OCI-LY7 (cell line): ENCODE measurements at regions not wholly inside any gene's neighbourhood (a gene's known extent, or its start where the extent isn't known, plus 50 kb on each side); places are given as distances from the start of the nearest gene placed in this dataset.

Source experiments
- EZH2phosphoT487 ChIP-seq: fragments of 200-600 bp; sonication (generic); IDR thresholded peaks from 2 replicates; pipeline ENCODE4 v1.6.1; 2018; ENCODE audit warnings: low read depth, borderline replicate concordance, mild to moderate bottlenecking, mixed run types, antibody characterized with exemption, low read length, moderate library complexity, mixed read lengths
- TF ChIP-seq, protein P1 (sequence below): fragments of 200-600 bp; sonication (generic); conservative IDR thresholded peaks from 2 replicates; pipeline ENCODE4 v1.5.1; 2014; ENCODE audit warnings: mild to moderate bottlenecking, antibody characterized with exemption, low read length, moderate library complexity, mixed read lengths

DNA sequence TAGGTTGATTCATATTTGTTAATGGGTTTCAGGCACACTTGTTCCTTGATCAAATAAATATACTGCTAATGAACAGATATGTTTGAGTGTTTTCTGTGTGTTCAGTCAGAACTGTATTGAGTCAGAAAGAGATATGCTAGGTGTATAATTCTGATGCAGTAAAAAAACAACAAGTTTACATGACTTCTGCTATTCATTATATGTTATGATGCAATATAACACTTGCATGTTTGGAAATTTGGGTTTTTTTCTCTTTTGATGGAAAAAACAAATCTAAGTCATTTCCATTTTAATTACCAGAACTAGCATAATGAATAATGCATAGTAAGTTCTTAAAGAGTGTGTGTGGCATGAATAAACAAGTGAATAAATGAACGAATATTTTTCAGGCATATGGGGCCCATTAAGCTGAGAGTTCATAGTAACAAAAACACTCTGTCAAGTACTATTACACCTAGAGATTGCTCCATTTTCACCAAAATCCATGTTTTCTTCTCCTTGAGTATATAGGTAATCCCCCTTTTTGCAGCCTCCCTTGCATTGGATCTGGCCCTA, 208.3 kb upstream of the NT5E start:
- TF ChIP-seq, protein P1, sequence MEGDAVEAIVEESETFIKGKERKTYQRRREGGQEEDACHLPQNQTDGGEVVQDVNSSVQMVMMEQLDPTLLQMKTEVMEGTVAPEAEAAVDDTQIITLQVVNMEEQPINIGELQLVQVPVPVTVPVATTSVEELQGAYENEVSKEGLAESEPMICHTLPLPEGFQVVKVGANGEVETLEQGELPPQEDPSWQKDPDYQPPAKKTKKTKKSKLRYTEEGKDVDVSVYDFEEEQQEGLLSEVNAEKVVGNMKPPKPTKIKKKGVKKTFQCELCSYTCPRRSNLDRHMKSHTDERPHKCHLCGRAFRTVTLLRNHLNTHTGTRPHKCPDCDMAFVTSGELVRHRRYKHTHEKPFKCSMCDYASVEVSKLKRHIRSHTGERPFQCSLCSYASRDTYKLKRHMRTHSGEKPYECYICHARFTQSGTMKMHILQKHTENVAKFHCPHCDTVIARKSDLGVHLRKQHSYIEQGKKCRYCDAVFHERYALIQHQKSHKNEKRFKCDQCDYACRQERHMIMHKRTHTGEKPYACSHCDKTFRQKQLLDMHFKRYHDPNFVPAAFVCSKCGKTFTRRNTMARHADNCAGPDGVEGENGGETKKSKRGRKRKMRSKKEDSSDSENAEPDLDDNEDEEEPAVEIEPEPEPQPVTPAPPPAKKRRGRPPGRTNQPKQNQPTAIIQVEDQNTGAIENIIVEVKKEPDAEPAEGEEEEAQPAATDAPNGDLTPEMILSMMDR = no peak
- TF ChIP-seq EZH2phosphoT487 = no peak
